ENCODE measurements at regions not wholly inside any gene's neighbourhood (a gene's known extent, or its start where the extent isn't known, plus 50 kb on each side); places are given as distances from the start of the nearest gene placed in this dataset.

DNA sequence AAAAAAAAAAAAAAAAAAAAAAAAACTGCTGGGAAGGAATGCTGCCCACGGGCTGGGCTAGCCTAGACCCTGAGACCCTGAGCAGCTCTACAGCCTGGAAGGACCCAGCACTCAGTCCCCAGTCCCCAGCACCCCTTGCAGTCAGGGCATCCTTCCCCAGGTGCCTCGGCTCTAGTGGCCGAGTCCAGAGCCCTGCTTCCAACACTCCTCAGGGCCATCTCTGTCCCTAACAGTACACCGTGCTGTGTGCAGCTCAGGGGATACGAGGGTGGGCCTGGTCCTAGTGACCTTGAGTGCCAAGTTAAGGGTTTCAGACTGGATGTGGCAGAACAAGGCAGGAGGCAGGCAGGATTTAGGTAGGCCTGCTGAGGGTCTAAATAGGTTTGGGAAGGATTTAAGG is 50.2 kb upstream of the LRP8 start:
- TF ChIP-seq, protein P1, sequence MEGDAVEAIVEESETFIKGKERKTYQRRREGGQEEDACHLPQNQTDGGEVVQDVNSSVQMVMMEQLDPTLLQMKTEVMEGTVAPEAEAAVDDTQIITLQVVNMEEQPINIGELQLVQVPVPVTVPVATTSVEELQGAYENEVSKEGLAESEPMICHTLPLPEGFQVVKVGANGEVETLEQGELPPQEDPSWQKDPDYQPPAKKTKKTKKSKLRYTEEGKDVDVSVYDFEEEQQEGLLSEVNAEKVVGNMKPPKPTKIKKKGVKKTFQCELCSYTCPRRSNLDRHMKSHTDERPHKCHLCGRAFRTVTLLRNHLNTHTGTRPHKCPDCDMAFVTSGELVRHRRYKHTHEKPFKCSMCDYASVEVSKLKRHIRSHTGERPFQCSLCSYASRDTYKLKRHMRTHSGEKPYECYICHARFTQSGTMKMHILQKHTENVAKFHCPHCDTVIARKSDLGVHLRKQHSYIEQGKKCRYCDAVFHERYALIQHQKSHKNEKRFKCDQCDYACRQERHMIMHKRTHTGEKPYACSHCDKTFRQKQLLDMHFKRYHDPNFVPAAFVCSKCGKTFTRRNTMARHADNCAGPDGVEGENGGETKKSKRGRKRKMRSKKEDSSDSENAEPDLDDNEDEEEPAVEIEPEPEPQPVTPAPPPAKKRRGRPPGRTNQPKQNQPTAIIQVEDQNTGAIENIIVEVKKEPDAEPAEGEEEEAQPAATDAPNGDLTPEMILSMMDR (conservative IDR thresholded peaks at IDR 0.05; ENCODE audit: low read depth, low read length) = no peak
- TF ChIP-seq, protein P2, sequence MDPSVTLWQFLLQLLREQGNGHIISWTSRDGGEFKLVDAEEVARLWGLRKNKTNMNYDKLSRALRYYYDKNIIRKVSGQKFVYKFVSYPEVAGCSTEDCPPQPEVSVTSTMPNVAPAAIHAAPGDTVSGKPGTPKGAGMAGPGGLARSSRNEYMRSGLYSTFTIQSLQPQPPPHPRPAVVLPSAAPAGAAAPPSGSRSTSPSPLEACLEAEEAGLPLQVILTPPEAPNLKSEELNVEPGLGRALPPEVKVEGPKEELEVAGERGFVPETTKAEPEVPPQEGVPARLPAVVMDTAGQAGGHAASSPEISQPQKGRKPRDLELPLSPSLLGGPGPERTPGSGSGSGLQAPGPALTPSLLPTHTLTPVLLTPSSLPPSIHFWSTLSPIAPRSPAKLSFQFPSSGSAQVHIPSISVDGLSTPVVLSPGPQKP (IDR thresholded peaks at IDR 0.05; ENCODE audit: borderline replicate concordance, low read depth, low read length) = no peak
- TF ChIP-seq MAFK (IDR thresholded peaks at IDR 0.05; ENCODE audit: low read depth, low read length) = no peak
- no peak for TF ChIP-seq CEBPB (IDR thresholded peaks at IDR 0.05; ENCODE audit: low read depth, low read length)
- TF ChIP-seq POLR2A (IDR thresholded peaks at IDR 0.05; ENCODE audit: low read depth, low read length) = no peak
- TF ChIP-seq, protein P3, sequence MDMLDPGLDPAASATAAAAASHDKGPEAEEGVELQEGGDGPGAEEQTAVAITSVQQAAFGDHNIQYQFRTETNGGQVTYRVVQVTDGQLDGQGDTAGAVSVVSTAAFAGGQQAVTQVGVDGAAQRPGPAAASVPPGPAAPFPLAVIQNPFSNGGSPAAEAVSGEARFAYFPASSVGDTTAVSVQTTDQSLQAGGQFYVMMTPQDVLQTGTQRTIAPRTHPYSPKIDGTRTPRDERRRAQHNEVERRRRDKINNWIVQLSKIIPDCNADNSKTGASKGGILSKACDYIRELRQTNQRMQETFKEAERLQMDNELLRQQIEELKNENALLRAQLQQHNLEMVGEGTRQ (IDR thresholded peaks at IDR 0.05; ENCODE audit: low read depth, low read length) = no peak
- no peak for TF ChIP-seq RCOR1 (IDR thresholded peaks at IDR 0.05; ENCODE audit: insufficient replicate concordance, low read length)
- no peak for TF ChIP-seq FOS (IDR thresholded peaks at IDR 0.05; ENCODE audit: low read depth, low read length)
- no peak for TF ChIP-seq MXI1 (IDR thresholded peaks at IDR 0.05; ENCODE audit: borderline replicate concordance, low read depth, low read length)
- no peak for TF ChIP-seq CHD1 (IDR thresholded peaks at IDR 0.05; ENCODE audit: low read depth, low read length)
- TF ChIP-seq RAD21 (IDR thresholded peaks at IDR 0.05; ENCODE audit: low read length) = no peak
- TF ChIP-seq RFX5 (IDR thresholded peaks at IDR 0.05; ENCODE audit: low read depth, low read length) = no peak
- TF ChIP-seq BHLHE40 (IDR thresholded peaks at IDR 0.05; ENCODE audit: low read depth, low read length) = no peak
- TF ChIP-seq SMC3 (IDR thresholded peaks at IDR 0.05; ENCODE audit: low read depth, low read length) = no peak

All from IMR-90 (cell line).